GM19395 (cell line): ENCODE measurements at regions not wholly inside any gene's neighbourhood (a gene's known extent, or its start where the extent isn't known, plus 50 kb on each side); places are given as distances from the start of the nearest gene placed in this dataset.
"Not testable (repeated sequence)": the region's sequence is repeated elsewhere in the genome, so short reads cannot be mapped to it uniquely, and the experiment has no call there.

Source experiments
- ATAC-seq: cut with Tn5 transposase; IDR thresholded peaks from one replicate; pipeline ENCODE4 v1.9.1; 2021; ENCODE audit warnings: mild to moderate bottlenecking, moderate library complexity; ENCODE audit not compliant: unreplicated experiment

- ATAC-seq: no peak
Observed at GRCh38 chr2:242063850-242064249, 194.3 kb downstream of the RTP5 start.

- ATAC-seq: no peak
Observed at GRCh38 chr2:242064364-242065250, 195.1 kb downstream of the RTP5 start.

GRCh38 chr2:242065426-242065825 is 195.9 kb downstream of the RTP5 start:
- no peak for ATAC-seq

GRCh38 chr2:242069018-242069417 is 199.5 kb downstream of the RTP5 start:
- no peak for ATAC-seq

- ATAC-seq: not testable (repeated sequence)
Observed at GRCh38 chr2:242069938-242070395, 200.4 kb downstream of the RTP5 start.

- not testable (repeated sequence) for ATAC-seq
Observed at GRCh38 chr2:242070726-242071125, 201.2 kb downstream of the RTP5 start.

- not testable (repeated sequence) for ATAC-seq
Observed at GRCh38 chr2:242071377-242071776, 201.8 kb downstream of the RTP5 start.

GRCh38 chr2:242071936-242072335 is 202.4 kb downstream of the RTP5 start:
- not testable (repeated sequence) for ATAC-seq

GRCh38 chr2:242075168-242075567 is 205.6 kb downstream of the RTP5 start:
- no peak for ATAC-seq

GRCh38 chr2:242075696-242076095 is 206.2 kb downstream of the RTP5 start:
- ATAC-seq: no peak

GRCh38 chr2:242076184-242076583 is 206.7 kb downstream of the RTP5 start:
- not testable (repeated sequence) for ATAC-seq

GRCh38 chr2:242078426-242078825 is 208.9 kb downstream of the RTP5 start:
- ATAC-seq: not testable (repeated sequence)

- ATAC-seq: not testable (repeated sequence)
Observed at GRCh38 chr2:242079792-242080191, 210.3 kb downstream of the RTP5 start.

- not testable (repeated sequence) for ATAC-seq
Observed at GRCh38 chr2:242080575-242081214, 211.2 kb downstream of the RTP5 start.

- not testable (repeated sequence) for ATAC-seq
Observed at GRCh38 chr2:242084034-242084433, 214.5 kb downstream of the RTP5 start.

GRCh38 chr2:242085024-242085674 is 215.6 kb downstream of the RTP5 start:
- peak; percentile 34 for ATAC-seq

- peak; percentile 35 for ATAC-seq
Observed at GRCh38 chr2:242085941-242086621, 216.6 kb downstream of the RTP5 start.

- ATAC-seq: peak; percentile 29
Observed at GRCh38 chr2:242088044-242088443, 218.5 kb downstream of the RTP5 start.

- ATAC-seq: peak; percentile 82
Observed at GRCh38 chr2:242088471-242089212, 219.1 kb downstream of the RTP5 start.

- ATAC-seq: not testable (repeated sequence)
Observed at GRCh38 chr2:242089213-242089549, 219.7 kb downstream of the RTP5 start.
